Amniotic stem cell (primary cell): ENCODE measurements at regions not wholly inside any gene's neighbourhood (a gene's known extent, or its start where the extent isn't known, plus 50 kb on each side); places are given as distances from the start of the nearest gene placed in this dataset.
"Not testable (repeated sequence)": the region's sequence is repeated elsewhere in the genome, so short reads cannot be mapped to it uniquely, and the experiment has no call there.

Experiments
- DNase-seq: peaks from one replicate; lab custom pipeline; 2025; lab: John Stamatoyannopoulos, UW

DNA sequence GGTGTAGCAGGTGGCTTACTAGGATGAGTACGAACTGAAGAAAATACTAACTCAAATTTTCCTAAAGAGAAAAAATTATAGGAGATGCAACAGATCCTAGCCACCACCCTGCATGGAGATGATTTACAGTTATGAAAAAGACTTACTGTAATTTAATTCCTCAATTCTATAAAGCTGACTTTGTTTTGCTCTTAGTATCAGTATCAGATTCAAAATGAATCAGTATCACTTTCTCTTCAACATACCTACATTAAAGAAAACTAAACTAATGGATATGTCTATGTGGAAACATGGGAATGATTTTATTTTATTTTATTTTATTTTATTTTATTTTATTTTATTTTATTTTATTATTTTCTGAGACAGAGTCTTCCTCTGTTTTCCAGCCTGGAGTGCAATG lies 525.8 kb downstream of the NLGN4X start:
- DNase-seq, result no peak

GRCh38 chrX:5695971-5696370 lies 532.7 kb downstream of the NLGN4X start:
- no peak for DNase-seq

- no peak for DNase-seq
These were observed 544.7 kb downstream of the NLGN4X start for GRCh38 chrX:5683996-5684395.

GRCh38 chrX:5681159-5681558 lies 547.5 kb downstream of the NLGN4X start:
- no peak for DNase-seq

- DNase-seq, result no peak
These were observed 554.6 kb downstream of the NLGN4X start for GRCh38 chrX:5674036-5674435.

DNA sequence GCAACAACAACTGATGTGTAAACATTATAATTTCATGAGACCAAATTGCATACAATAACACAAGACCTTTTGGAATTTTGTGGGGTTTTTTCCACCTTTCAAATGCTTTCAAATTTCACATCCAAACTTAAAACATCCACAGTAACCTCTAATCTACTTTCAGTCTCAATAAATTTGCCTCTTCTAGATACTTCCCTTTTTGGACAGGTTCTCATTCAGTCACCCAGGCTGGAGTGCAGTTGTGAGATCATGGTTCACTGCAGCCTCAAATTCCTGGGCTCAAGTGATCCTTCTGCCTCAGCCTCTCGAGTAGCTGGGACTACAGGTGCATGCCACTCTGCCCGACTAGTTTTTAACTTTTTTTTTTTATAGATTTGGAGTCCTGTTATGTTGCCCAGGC lies 556.6 kb downstream of the NLGN4X start:
- DNase-seq, result no peak

- DNase-seq, result not testable (repeated sequence)
These were observed 562.0 kb downstream of the NLGN4X start for GRCh38 chrX:5666689-5667088.

- DNase-seq, result no peak
These were observed 572.1 kb downstream of the NLGN4X start for GRCh38 chrX:5656544-5656943.

- DNase-seq, result no peak
These were observed 577.8 kb downstream of the NLGN4X start for GRCh38 chrX:5650904-5651303.

DNA sequence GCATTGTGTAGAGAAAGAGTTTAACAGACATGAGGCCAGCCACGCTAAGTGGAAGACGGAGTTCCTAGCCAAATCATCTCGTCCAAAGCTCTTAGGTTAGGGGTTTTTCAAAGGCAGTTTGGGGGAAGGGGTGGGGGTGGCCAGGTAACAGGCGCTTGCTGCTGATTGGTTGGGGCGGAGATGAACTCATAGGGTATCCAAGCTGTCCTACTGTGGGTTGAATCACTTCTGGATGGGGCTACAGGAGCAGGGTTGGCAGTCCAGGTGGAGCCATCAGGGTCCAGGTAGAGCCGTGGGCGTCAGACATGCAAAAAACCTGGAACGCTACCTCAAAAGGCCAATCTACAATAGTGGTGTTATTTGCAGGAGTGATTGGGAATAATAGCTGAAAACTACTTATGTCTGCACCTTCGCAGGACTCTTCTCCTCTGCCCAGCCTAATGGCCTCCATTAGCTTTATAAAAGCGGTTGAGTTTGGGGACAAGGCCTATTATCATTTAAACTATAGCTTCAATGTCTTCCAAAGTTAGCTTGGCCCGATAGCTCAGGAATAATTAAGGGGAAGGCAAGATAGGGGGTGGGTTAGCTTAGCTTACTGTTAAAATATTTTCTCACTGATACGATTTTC lies 579.6 kb downstream of the NLGN4X start:
- DNase-seq, result no peak

GRCh38 chrX:5646818-5647217 lies 581.8 kb downstream of the NLGN4X start:
- no peak for DNase-seq

GRCh38 chrX:5644776-5645175 lies 583.9 kb downstream of the NLGN4X start:
- DNase-seq, result no peak

GRCh38 chrX:5640071-5640470 lies 588.6 kb downstream of the NLGN4X start:
- no peak for DNase-seq

DNA sequence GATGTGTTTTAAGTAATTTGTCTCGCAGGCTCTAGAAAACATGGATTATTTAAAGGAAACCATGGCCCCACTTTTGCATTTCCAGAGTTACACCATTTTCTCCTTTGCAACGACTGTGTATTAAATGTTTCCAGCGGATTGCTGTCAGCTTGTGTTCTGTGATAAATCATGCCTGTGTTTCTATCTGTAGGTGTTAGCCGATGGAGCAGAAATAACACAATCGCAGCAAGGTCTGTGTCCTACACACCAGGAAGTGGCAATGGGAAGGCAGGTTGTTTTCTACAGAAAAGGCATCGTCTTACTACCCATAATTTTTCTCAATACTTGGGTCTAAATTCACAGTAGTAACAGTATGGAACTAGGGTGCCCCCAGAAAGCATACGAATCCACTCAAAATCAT lies 590.1 kb downstream of the NLGN4X start:
- DNase-seq, result no peak

GRCh38 chrX:5632887-5633286 lies 595.8 kb downstream of the NLGN4X start:
- DNase-seq, result no peak

DNA sequence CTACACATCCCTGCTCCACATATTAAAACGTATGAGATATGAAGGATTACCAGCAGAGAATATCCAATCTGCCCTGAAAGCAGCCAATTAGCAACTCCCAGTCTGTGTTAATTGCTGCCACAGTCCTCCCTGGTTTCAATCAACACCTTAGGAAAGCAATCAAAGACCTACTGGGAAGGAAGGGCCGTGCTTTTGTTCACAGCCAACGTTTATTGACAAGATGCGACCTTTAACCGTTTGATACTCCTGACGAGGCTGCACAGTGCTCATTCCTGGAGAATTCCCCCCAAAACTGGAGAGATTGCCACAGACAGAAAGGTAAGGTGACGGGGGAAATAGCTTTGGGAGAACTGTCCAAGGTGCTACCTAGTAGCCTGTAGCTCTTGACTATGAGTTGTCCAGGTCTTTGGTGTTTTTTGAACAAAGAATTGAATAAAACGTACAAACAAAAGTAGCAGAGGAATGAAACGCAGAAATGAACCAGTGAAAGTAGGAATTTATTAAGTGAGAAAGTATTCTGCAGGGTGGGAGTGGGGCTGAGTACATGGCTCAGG lies 596.5 kb downstream of the NLGN4X start:
- no peak for DNase-seq

DNA sequence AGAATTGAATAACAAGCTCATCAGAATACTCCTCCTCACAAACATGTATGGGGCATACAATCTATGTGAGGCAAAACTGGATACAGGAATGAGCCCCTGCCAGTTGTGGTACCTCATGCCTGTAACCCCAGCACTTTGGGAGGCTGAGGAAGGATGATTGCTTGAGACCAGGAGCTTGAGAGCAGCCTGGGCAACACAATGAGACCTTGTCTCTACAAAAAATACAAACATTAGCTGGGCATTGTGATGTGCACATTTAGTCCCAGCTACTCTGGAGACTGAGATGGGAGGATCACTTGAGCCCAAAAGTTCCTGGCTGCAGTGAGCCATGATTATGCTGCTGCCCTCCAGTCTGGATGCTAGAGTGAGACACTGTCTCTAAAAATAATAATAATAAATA lies 611.0 kb downstream of the NLGN4X start:
- DNase-seq, result no peak

- DNase-seq, result no peak
These were observed 633.1 kb downstream of the NLGN4X start for GRCh38 chrX:5595570-5595969.

DNA sequence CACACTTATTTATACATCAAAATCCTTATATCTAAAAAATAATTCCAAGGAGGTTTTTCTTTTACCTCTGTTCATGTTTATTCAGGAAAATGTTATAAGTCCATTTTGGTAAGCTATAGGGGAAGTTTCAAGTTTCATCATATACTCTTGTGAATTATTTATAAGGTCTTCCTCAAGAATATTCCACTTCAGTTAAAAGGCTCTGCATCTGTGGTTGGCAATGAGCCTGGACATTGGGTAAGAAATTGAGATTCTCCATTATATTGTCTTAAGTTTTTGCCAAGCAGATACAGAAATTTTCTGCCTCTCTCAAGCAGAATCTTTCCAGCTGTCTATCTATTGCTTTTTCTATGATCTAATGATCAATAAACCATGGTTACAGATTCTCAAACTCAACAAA lies 641.9 kb downstream of the NLGN4X start:
- DNase-seq, result no peak

DNA sequence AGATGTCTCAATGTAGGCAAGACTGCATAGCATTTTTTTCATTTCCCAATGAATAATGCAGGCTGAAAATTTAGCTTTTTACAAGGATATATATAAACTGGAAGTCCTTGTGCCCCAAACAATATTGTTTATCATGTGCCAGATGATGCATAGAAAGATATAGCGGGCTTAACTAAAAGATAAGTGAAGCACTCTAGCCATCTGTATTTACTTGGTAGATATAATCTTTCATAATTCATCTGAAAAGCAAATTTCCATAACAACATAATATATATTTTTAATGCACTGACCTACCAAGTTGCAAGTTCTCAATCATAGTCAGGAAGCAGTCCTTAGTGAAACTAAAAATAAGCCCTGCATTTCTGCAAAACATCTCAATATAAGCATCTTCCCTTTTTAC lies 653.3 kb downstream of the NLGN4X start:
- DNase-seq, result no peak

DNA sequence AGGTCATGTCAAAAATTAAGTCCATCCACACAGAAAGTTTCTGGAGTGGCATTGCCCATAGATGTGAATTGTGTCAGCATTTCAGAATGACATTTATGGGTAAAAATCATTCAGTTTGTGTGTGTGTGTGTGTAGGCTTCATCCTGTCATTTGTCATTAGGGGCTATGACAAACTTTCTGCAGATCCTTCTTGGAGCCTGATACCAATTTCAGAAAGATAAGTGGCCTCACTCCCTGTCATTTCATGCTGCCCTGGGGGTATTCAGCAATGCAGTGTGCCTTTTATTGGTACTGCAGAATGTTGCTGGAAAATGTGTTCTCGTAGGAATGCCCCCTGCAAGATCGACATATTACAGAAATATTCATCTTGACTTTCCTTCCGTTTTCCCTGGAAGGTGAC lies 659.7 kb downstream of the NLGN4X start:
- no peak for DNase-seq

DNA sequence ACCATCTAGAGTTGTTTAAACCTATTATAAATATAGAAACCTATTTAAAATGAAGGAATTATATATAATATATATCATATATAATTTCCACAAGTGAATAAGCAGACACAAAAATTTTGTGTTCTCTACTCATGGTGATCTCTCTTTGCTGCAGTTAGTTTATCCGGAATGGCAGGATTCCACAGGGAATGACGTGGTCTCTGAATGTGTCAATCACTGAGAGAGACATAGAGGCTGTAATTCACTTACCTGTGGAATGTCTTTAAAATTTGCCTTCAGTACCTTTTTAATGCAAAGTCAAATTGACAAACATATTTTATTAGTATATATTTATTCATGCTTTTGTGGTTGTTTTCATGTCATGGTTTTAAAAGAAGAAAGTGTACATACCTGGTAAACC lies 669.3 kb downstream of the NLGN4X start:
- DNase-seq, result no peak

GRCh38 chrX:5549512-5549911 lies 679.2 kb downstream of the NLGN4X start:
- DNase-seq, result no peak

GRCh38 chrX:5537098-5537497 lies 691.6 kb downstream of the NLGN4X start:
- DNase-seq, result no peak
